OCI-M2 (cell line): ENCODE measurements at regions not wholly inside any gene's neighbourhood (a gene's known extent, or its start where the extent isn't known, plus 50 kb on each side); places are given as distances from the start of the nearest gene placed in this dataset.
"Not testable (repeated sequence)": the region's sequence is repeated elsewhere in the genome, so short reads cannot be mapped to it uniquely, and the experiment has no call there.

Experiments used
- DNase-seq: peaks from one replicate; lab custom pipeline; 2025; ENCODE audit not compliant: unreplicated experiment; lab: John Stamatoyannopoulos, UW

GRCh38 chr17:14580499-14580898 lies 279.6 kb downstream of the HS3ST3B1 start:
- no peak for DNase-seq

GRCh38 chr17:14579716-14580115 lies 278.8 kb downstream of the HS3ST3B1 start:
- DNase-seq = no peak

GRCh38 chr17:14575471-14575953 lies 274.6 kb downstream of the HS3ST3B1 start:
- no peak for DNase-seq

GRCh38 chr17:14560325-14560724 lies 259.4 kb downstream of the HS3ST3B1 start:
- not testable (repeated sequence) for DNase-seq

DNA sequence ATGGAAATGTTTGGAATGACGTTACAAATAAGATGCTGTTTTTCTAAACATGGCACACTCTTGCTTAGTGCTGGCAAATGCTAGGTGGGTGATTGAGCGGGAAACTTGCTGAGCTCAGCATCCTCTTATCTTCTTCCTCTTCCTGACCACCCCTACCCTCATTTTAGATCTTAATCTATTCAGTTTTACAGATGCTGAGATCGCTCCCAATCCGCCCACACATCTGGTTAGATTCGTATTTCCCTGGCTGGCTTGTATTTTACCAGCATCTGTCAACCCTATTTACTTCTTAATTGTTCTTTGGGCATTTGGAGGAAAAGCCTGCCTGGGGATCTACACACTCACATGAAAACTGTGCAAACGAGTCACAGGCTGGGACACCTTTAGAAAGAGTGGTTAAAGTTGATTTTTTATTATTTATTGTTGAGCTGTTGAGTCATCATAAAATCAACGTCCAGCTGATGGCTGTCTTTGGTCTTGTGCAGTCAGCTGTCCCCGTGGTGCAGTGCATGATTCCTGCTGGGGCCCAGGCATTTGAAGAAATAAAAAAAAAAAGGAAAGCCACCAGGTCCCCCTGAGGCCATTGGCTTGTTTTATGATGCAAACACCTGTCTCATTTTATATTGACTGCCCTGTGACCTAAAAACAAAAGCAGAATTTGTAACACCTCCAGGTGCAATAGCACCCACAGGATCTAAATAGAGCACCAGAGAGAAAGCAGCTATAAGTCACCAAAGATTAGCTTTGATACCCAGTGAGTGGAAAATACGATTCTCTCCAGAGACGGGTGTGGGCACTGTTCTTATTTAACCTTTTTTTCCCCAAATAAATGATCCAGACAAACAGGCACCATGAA lies 258.6 kb downstream of the HS3ST3B1 start:
- DNase-seq = no peak

- no peak for DNase-seq
Measured at GRCh38 chr17:14557480-14557879, 256.6 kb downstream of the HS3ST3B1 start.

DNA sequence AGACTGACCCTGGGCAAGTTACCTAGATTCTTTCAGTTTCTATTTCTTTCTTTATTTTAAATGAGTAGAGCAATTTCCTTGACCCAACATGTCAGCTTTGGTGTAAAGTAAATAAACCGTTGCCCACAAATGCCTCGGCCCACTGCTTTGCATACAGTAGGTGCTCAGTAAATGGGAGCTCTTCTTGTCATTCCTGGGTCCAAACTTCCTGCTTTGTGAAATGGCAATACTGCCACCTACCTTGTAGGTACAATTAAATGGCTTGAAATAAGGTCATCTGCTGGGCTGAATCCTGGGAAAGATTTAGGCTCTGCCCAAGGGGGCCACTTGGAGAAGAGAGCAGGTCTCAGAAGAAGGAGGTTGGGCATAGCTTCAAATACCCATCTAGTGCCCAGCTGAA lies 253.0 kb downstream of the HS3ST3B1 start:
- no peak for DNase-seq

- no peak for DNase-seq
Measured at GRCh38 chr17:14552306-14552705, 251.4 kb downstream of the HS3ST3B1 start.

- DNase-seq = no peak
Measured at GRCh38 chr17:14547556-14547955, 246.7 kb downstream of the HS3ST3B1 start.

DNA sequence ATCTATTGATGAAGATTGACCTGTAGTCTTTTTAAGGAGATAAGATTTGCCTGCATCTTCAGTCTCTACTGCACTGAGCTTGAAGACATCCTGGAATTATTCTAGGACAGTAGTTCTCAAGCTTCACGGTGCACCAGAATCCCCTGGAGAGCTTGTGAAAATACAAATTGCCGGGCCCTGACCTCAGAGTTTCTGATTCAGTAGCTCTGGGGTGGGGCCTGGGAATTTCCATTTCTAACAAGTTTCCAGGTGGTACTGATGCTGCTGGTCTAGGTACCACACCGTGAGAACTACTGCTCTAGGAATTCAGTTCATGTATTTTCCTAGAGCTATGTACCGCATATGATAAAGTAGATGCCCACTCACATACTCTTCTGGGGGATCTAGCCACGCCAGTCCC lies 246.1 kb downstream of the HS3ST3B1 start:
- DNase-seq = no peak

- no peak for DNase-seq
Measured at GRCh38 chr17:14545156-14545906, 244.4 kb downstream of the HS3ST3B1 start.

DNA sequence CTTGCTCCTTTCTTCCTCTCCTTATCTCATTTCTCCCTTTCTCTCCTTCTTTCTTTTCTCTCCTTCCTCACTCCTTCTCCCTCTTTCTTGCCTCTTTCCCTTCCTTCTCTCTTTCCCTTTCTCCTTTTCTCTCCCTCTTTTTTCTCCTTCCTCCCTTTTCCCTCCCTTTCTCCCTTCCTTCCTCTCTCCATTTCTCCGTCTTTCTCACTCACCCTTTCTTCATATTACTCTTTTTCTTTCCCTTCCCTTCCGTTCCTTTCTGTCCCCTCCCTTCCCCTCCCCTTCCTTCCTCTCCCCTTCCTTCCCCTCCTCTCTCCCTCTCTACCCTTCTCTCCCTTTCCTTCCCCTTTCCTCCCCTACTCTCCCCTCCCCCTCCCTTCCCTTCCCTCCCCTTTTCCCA lies 240.8 kb downstream of the HS3ST3B1 start:
- DNase-seq = no peak

DNA sequence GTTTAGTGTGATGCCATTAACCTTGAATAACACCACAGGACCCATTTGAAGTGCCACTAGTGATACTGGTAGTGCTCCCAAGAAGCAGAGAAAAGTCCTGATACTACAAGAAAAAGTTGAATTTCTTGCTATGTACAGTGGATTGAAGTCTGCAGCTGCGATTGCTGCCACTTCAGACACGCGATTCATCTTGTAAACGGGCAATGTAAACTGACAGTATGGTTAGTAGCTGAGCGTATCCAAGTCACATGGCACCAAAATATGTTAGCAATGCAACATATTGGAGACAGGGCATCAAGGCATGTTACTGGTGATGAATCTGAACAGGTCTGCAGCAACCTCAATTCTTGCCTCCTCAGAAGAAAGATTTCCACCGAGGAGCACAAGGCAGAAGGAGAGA lies 238.9 kb downstream of the HS3ST3B1 start:
- no peak for DNase-seq

- not testable (repeated sequence) for DNase-seq
Measured at GRCh38 chr17:14532242-14532641, 231.4 kb downstream of the HS3ST3B1 start.

DNA sequence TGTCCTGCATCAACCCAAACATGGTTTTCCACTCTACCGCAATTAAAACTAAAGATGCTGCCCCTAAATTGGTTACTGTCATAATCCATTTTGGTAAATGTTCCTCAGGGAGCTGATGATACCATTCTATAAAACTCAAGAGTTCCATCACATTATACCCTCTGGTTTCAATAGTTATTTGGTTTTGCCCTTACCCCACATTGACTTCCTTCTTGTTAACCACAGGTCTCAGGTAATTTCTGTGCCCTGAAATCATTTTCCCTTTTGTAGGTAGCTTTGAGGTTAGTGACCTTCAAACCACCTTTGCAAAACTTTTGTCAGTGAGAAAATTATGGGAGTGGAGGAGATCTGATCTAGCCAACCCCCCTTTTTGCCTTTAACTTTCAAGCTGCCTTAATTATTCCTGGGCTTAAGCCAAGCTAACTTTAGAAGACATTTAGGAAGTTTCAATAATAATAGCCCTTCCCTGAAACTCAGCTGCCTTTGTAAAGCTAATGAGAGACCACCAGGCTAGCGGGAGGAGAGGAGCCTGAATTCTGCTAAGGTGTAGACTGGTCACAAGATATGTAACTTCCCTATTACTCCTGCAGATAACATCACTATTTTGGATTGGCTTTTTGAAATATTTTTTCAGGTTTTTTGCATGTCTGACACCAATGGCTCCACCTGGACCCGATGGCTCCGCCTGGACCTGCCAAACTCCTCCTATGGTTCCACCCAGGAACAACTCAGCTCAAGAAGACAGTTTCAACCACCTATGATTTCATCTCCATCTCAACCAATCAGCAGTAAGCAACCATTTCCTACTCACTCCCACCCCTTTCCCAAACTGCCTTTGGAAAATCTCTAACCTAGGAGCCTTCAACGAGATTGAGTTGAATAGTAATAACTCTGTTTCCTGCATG lies 224.9 kb downstream of the HS3ST3B1 start:
- DNase-seq = no peak

- DNase-seq = no peak
Measured at GRCh38 chr17:14522795-14523387, 222.0 kb downstream of the HS3ST3B1 start.

DNA sequence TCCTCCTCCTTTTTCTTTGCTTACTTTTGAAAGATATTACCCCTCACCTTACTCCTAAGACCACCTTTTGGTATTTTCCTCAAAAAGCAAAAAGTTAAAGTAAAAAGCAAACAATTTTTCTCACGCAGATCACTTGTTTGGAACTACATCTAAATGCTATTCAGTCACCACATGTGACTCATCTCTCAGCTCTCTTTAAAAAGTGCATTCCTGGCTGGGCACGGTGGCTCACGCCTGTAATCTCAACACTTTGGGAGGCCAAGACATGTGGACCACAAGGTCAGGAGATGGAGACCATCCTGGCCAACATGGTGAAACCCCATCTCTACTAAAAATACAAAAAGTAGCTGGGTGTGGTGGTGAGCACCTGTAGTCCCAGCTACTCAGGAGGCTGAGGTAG lies 218.0 kb downstream of the HS3ST3B1 start:
- not testable (repeated sequence) for DNase-seq

GRCh38 chr17:14514973-14515372 lies 214.1 kb downstream of the HS3ST3B1 start:
- DNase-seq = no peak

- DNase-seq = no peak
Measured at GRCh38 chr17:14513835-14514234, 213.0 kb downstream of the HS3ST3B1 start.

DNA sequence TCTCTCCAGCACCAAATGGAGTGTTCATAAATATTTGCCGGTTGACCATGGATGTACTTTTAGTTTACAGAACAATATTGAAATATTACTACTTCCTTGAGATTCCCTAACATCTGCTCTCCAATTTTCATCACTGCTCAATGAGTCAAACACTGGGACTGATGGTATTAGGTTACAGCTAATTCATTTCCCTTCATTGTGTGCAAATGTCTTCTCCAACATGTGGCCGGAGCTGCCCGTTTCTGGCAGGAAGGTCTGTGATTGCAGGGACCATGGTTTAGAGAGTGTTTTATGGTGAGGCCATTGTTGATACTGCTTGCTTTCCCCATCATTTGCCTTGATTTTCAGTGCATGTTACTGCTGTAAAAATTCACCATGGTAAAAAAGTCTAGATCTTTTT lies 209.3 kb downstream of the HS3ST3B1 start:
- no peak for DNase-seq

GRCh38 chr17:14508156-14508555 lies 207.3 kb downstream of the HS3ST3B1 start:
- no peak for DNase-seq
